NCI-H82 treated with DMSO at 0.1 percent for 48 hours (cell line): ENCODE measurements at regions not wholly inside any gene's neighbourhood (a gene's known extent, or its start where the extent isn't known, plus 50 kb on each side); places are given as distances from the start of the nearest gene placed in this dataset.
"Not testable (repeated sequence)": the region's sequence is repeated elsewhere in the genome, so short reads cannot be mapped to it uniquely, and the experiment has no call there.

ENCODE experiments used
- DNase-seq: peaks from one replicate; lab custom pipeline; 2025; ENCODE audit not compliant: unreplicated experiment; lab: John Stamatoyannopoulos, UW

DNA sequence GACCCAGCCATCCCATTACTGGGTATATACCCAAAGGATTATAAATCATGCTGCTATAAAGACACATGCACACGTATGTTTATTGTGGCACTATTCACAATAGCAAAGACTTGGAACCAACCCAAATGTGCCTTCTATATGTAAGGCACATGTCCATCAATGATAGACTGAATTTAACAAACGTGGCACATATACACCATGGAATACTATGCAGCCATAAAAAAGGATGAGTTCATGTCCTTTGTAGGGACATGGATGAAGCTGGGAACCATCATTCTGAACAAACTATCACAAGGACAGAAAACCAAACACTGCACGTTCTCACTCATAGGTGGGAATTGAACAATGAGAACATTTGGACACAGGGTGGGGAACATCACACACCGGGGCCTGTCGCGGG is 92.1 kb downstream of the TRIM27 start:
- DNase-seq, result not testable (repeated sequence)

DNA sequence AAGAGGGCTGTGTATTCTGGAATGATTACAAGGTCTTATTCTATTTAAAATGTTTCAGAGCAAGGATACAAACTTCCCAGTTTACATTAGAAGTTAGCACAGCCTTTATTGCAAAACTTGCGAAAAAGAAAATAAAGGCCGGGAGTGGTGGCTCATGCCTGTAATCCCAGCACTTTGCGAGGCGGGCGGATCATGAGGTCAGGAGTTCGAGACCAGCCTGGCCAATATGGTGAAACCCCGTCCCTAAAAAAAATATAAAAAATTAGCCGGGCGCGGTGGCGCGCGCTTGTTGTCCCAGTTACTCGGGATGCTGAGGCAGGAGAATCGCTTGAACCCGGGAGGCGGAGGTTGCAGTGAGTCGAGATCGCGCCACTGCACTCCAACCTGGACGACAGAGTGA is 87.1 kb downstream of the TRIM27 start:
- not testable (repeated sequence) for DNase-seq

DNA sequence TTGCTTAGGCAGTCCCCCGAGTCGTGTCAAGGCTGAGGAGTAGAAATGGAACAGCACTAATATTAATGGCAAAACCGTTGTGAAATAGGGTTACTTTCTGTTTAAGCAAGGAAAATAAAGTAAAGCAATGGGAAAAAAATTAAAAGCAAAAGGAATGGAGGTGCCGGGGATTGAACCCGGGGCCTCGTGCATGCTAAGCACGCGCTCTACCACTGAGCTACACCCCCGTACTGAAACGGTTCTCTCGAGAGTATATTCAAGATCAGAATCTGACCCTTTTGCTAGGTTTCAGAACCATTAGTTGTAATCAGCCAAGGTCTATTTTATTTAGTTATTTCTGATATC is 85.5 kb downstream of the TRIM27 start:
- DNase-seq, result peak; percentile 92

DNA sequence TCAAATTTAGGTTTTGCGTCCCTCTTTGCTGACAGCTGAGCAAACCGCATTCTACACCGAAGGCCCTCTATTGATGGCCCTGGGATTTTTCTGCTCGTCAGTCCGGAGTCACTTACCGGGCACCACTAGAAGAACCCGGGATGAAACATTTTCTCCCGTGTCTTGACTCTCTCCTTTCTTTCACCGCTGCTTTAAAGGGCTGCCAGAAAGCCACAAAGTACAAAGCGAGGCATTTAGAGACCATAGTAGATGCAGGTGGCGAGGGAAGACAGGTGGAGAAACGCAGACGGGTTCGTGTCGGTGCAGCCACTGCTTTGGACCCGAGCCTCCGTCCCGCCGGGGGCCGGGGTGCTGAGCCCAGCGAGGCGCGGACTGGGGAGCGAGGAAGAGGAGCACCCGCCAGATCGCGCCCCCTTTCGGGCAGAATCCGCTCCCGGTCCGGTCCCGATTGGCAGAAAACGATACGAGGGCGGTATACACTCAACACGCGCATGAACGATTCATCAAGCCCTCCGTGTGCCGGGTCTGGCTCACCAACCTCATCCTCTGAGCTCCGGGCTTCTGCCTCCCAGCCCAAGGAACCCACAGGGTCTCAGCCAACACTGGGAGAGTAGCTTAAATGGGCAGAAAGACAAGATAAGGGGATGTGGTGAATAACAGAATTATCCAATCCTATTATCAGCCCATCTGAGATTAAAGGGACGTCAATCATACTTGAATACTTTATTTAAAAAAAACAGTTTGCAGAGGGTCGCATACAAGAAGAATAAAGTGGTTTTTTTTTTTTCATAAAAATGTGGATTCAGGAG is 84.9 kb downstream of the TRIM27 start:
- DNase-seq, result peak; percentile 87

DNA sequence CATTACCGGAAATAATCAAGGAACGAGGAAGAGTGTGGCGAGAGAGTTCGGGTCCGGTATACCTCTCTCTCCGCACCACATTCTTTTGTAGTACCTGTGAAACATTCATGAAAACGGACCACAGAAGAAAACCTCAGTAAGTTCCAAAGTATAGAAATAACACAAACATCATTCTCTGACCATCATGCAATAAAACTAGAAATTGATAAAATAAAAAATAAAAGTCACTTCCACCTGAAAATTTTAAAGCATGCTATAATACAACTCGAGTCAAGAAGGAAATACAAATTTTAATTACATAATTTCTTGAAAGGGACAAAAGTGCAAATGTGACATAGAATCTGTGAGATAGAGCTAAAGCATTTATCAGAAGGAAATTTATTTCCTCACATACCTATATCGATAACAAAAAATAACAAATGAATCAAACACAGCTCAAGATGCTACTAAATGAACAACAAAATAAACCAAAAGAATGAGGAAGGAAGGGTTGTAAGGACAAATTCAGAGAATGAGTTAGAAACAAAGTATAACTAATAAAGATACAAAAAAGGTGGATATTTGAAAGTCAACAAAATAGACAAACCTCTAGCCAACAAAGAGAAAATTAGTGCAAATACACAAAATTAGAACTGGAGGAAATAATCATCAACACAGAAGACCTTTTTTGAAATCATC is 84.2 kb downstream of the TRIM27 start:
- no peak for DNase-seq

DNA sequence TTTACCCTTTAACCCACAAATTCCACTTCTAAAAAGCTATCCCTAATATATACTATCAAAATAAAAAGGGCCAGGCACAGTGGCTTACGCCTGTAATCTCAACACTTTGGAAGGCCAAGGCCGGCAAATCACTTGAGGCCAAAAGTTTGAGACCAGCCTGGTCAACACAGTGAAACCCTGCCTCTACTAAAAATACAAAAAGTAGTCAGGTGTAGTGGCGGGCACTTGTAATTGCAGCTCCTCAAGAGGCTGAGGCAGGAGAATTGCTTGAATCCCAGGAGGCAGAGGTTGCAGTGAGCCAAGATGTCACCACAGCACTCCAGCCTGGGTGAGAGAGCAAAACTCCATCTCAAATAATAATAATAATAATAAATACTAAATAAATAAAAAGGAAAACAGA is 82.5 kb downstream of the TRIM27 start:
- DNase-seq, result no peak

DNA sequence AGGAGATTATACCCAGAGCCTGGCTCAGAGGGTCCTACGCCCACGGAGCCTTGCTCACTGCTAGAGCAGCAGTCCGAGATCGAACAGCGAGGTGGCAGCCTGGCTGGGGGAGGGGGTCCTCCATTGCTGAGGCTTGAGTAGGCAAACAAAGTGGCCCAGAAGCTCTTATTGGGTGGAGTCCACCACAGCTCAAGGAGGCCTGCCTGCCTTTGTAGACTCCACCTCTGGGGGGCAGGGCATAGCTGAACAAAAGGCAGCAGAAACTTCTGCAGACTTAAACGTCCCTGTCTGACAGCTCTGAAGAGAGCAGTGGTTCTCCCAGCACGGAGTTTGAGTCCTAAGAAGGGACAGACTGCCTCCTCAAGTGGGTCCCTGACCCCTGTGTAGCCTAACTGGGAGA is 75.0 kb downstream of the TRIM27 start:
- DNase-seq, result not testable (repeated sequence)
